ENCODE measurements at regions not wholly inside any gene's neighbourhood (a gene's known extent, or its start where the extent isn't known, plus 50 kb on each side); places are given as distances from the start of the nearest gene placed in this dataset.

GRCh38 chr4:123545667-123546572, 149.3 kb downstream of the SPRY1 start:
- no peak for DNase-seq

DNA sequence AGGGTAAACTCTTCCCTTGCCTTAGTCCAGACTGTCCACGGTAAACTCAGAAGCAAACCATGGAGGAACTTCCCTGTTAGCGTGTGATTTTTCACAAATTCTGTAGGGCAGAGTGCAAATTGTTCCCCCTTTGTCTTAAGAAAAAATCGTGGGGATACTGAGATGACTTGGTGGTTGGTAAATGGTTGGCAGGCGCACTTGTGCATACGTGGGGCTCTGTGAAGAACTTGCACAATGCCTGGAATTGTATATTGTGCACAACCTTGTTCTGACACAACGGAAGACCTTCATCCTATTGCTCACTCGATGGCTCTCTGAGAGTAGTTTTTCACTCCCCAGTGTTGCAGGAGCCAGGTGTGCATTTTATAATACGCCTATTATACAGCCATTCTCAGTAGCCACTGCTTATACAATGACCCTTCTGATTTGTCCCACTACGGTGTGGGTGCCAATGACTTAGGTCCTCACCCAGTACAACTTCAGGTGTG, 150.0 kb downstream of the SPRY1 start:
- no peak for DNase-seq

GRCh38 chr4:123547216-123548165, 150.9 kb downstream of the SPRY1 start:
- DNase-seq: no peak

- DNase-seq: no peak
Measured at GRCh38 chr4:123553279-123553678, 156.7 kb downstream of the SPRY1 start.

GRCh38 chr4:123553733-123554637, 157.4 kb downstream of the SPRY1 start:
- DNase-seq: no peak

GRCh38 chr4:123554801-123555232, 158.2 kb downstream of the SPRY1 start:
- DNase-seq: no peak

DNA sequence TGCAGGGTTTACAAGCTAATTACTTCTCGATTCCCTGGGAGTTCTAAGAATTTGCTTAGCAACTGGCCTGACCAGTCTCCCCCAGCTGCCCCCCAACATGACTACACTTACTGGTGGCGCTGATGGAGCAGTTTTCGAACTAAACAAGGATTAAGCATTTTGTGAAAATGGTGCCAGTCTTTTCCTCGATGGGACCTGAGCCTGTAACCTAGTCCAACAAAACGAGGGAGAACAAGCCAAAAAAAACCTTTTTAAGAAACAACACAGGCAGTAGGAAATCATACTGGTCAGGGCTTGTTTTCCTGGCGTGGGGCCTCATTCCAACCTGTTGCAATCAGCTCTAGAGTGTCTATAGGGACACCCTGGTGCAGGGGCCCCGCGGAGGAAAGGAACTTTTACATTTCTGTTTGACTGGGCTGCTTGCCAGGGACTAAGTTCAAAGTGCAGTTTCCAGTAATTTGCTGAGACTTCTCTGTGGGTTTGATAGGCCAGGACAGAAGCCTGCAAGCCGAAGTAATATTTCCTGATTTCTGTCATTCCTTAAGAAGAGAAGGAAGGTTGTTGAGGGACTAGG, 158.7 kb downstream of the SPRY1 start:
- DNase-seq: no peak

DNA sequence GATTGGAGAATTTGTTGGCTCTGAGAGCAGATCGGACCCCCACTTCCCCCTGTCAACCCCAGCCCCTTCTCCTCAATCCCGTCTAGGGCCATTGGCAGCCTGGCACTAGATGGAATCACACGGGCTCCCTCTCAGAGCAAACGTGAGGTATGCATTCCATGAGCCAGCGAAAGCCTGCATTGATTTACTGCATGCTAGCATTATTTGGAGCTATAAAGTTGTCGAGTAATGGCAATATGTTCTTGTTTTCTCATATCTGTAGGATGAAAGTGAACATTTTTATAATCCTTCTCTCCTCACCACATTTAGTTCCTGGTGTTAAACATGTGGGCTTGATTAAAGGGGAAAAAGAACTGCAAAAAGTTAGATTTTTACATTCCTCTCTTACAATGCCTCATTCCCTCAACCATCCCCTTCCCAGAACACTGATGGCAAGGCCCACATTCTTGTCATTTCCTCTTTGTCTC, 159.2 kb downstream of the SPRY1 start:
- no peak for DNase-seq

GRCh38 chr4:123556526-123556925, 159.9 kb downstream of the SPRY1 start:
- DNase-seq: no peak

- no peak for DNase-seq
Measured at GRCh38 chr4:123557857-123558536, 161.4 kb downstream of the SPRY1 start.

GRCh38 chr4:123558865-123559264, 162.3 kb downstream of the SPRY1 start:
- DNase-seq: no peak

GRCh38 chr4:123559955-123560871, 163.6 kb downstream of the SPRY1 start:
- DNase-seq: no peak

GRCh38 chr4:123561525-123561924, 164.9 kb downstream of the SPRY1 start:
- no peak for DNase-seq

DNA sequence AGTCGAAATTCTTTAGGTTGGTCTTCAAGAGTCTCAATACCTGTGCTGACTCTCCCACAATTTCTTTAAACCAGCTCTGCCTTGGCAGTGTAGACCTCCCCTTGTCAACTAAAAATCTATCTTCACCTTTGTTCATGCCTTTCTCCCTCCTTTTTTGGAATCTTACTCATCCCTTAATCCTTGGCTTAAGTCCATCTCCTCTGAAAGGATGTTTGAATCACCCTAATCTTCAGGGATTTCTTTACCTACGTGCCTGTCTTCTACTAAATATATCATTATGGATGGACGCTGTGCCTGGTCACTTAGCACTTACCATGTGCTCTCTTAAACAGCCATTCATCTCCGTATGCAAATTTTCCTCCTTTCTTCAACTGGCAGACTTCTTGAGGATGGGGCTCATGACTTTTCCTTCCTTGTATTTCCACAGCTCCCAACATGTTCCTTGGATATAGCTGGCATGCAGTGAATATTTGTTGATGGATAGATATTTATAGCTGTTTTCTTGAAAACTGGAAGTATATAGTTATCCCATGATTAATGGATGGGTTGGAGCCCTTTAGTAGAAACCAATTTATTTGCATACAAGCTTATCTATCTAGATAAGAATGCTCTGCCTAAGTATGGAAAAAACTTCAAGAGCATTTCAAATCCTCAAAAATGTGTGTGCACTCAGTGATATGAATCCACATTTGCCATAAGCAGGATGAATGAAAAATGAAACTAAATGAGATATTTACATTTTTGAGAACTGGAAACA, 166.6 kb downstream of the SPRY1 start:
- no peak for DNase-seq

DNA sequence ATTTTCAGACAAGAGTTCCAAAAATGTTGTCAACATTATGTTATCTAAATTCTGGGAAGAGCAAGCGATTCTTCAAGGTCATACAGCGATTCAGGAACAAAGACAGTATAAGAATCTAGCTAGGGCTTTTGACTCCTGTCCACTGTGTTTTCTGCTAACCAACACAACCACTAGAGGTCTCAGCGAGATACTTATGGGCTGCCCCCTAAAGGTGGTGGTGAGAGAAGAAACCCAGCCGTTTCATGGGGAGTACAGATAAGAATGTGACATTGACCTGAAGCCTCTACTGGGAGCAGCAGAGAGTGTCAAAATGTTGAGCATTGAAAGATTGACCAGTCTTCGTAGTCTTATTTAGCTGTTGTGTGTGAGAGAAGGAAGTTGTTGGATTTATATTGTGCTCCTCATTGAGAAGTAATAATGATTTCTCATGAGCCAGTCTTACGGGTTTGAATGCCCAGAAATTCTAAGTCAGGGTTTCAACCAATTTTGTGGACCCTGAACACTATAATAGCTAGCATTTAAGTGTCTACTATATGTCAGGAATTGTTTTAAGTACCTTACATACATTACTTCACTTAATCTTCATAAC, 168.3 kb downstream of the SPRY1 start:
- DNase-seq: peak; percentile 40

GRCh38 chr4:123568936-123569335, 172.3 kb downstream of the SPRY1 start:
- no peak for DNase-seq

- DNase-seq: no peak
Measured at GRCh38 chr4:123569541-123569940, 172.9 kb downstream of the SPRY1 start.

DNA sequence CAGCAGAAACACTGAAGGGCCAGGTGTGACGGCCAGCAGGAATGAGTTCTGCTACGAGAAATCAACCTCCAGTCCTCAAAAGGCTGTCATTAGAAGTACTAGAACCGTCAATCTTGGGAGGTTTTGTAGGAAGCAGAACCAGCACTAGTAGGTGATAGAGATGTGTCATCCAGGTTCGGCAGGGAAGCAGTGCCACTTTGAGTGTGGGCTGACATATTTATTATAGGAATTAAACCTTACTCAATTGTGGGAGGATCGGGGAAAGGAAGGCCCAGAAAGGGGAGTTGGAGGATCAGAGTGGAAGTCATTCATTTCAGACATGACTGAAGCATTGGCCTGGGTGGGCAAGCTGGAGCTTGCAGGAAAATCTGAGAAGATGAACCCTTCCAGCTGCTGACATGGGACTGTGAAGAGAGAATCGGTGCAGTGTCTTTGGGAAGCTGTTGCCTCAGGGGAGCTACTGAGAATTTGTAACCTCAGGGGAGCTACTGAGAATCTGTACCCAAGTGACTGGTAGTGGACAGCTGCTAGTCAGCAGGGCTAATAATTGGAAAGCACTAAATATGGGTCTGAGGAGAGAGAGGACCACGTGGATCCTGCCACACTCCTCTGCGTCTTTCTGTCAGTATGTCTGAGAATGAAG, 177.4 kb downstream of the SPRY1 start:
- no peak for DNase-seq

Measured in CD4-positive, alpha-beta T cell treated with Interleukin-6 for 4 hours (primary cell).